ENCODE measurements at regions not wholly inside any gene's neighbourhood (a gene's known extent, or its start where the extent isn't known, plus 50 kb on each side); places are given as distances from the start of the nearest gene placed in this dataset.
"Not testable (repeated sequence)": the region's sequence is repeated elsewhere in the genome, so short reads cannot be mapped to it uniquely, and the experiment has no call there.

DNA sequence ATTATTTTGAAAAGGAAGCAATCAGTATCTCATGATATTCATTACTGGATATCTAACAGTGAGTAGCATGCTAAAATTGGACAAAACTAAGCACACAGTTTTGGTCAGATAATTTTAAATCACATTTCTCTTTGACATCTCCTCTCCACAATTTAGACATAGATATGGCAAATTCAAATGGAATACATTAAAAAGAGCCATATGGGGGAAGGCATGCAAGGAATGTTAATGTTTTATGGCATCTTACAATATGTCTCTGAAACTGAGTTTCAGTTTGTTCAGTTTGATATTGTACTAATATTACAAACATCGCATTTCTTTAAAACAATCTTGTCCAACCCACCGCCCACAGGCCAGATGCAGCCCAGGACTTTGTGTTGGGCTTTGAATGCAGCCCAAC lies 151.0 kb downstream of the HTR1A start:
- no peak overlapping the region for H2AFZ ChIP-seq (ENCODE audit: low read depth, low read length)
- no peaks in the 10 kb centered on the region for H3K9me3 ChIP-seq (ENCODE audit: low read length)
- H3K4me3 ChIP-seq (ENCODE audit: low read length): no peak overlapping the region
- no peaks in the 10 kb centered on the region for H3K27me3 ChIP-seq (ENCODE audit: insufficient read depth, low read length)
- no peaks in the 10 kb centered on the region for H3K36me3 ChIP-seq (ENCODE audit: insufficient read depth, low read length)
- no peaks in the 10 kb centered on the region for H3K4me1 ChIP-seq (ENCODE audit: insufficient read depth, low read length)

DNA sequence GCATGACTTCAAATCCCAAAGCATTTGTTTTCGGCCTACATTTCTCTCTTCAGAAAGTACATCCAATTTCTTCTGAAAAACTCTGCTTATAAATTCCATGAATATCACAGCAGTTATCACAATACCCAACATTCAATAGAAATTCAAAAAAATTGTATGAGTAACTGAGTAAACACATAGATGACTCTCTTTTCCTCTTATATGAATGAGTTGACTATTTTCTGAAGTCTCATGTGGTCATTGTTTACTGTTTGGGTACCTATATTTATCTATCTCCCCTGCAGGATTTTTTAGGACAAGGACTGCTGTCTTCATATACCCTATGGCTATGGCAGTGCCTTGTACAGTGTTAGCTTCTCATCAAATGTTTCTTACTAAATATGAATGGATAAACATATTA lies 157.1 kb downstream of the HTR1A start:
- Histone ChIP-seq H3K4me3 (ENCODE audit: low read length) (no peak overlapping the region), H3K27me3 (ENCODE audit: insufficient read depth, low read length) (no peaks in the 10 kb centered on the region), H3K4me1 (ENCODE audit: insufficient read depth, low read length) (no peaks in the 10 kb centered on the region), H2AFZ (ENCODE audit: low read depth, low read length) (no peak overlapping the region), H3K36me3 (ENCODE audit: insufficient read depth, low read length) (no peaks in the 10 kb centered on the region), H3K9me3 (ENCODE audit: low read length) (no peaks in the 10 kb centered on the region)

DNA sequence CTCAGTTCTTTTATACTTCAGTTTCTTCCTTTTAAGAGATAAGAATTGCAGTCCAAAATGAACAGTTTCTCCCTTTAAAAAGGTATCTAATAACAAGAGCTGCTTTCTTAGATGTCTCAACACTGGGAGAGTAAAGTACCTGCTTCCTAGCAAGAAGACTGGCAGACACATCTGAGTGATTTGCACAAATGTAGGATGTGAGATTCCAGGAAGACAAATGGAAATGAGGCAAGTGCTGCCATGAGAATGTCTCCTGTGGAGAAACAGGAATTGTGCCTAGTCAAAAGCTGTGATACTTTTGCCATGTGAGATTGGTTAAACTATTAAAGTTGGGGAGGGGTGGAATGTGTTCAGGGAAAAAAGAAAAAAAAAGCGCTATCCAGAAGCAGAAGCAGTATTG lies 159.1 kb downstream of the HTR1A start:
- Histone ChIP-seq H3K9me3 (ENCODE audit: low read length) (no peaks in the 10 kb centered on the region), H3K27me3 (ENCODE audit: insufficient read depth, low read length) (no peaks in the 10 kb centered on the region), H3K4me3 (ENCODE audit: low read length) (no peak overlapping the region), H3K36me3 (ENCODE audit: insufficient read depth, low read length) (no peaks in the 10 kb centered on the region), H3K4me1 (ENCODE audit: insufficient read depth, low read length) (no peaks in the 10 kb centered on the region), H2AFZ (ENCODE audit: low read depth, low read length) (no peak overlapping the region)

DNA sequence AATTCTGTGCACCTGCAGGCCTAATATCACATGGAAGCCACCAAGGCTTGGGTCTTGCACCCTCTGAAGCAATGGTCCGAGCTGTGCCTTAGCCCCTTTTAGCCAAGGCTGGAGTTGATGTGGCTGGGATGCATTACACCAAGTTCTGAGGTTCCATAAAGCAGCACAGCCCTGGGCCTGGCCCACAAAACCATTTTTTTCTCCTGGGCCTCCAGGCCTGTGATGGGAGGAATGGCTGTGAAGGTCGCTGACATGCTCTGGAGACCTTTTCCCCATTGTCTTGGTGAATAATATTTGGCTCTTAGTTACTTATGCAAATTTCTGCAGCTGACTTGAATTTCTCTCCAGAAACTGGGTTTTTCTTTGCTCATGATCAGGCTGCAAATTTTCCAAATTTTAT lies 167.3 kb downstream of the HTR1A start:
- no peak overlapping the region for H3K4me3 ChIP-seq (ENCODE audit: low read length)
- no peaks in the 10 kb centered on the region for H3K36me3 ChIP-seq (ENCODE audit: insufficient read depth, low read length)
- H2AFZ ChIP-seq (ENCODE audit: low read depth, low read length): no peak overlapping the region
- H3K9me3 ChIP-seq (ENCODE audit: low read length): no peaks in the 10 kb centered on the region
- no peaks in the 10 kb centered on the region for H3K27me3 ChIP-seq (ENCODE audit: insufficient read depth, low read length)
- H3K4me1 ChIP-seq (ENCODE audit: insufficient read depth, low read length): no peaks in the 10 kb centered on the region

DNA sequence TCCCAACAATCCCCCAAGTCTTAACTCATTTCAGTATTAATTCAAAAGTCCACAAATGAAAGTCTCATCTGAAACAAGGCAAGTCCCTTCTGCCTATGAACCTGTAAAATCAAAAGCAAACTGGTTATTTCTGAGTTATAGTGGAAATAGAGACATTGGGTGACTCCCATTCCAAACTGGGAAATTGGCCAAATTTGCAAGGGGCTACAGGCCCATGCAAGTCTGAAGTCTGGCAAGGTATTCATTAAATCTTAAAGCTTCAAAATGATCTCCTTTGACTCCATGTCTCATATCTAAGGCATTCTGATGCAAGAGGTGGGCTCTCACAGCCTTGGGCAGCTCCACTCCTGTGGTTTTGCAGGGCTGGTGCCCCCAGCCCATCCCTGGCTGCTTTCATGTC lies 167.9 kb downstream of the HTR1A start:
- no peak overlapping the region for H3K4me3 ChIP-seq (ENCODE audit: low read length)
- H2AFZ ChIP-seq (ENCODE audit: low read depth, low read length): no peak overlapping the region
- H3K9me3 ChIP-seq (ENCODE audit: low read length): no peaks in the 10 kb centered on the region
- H3K27me3 ChIP-seq (ENCODE audit: insufficient read depth, low read length): no peaks in the 10 kb centered on the region
- H3K36me3 ChIP-seq (ENCODE audit: insufficient read depth, low read length): no peaks in the 10 kb centered on the region
- H3K4me1 ChIP-seq (ENCODE audit: insufficient read depth, low read length): no peaks in the 10 kb centered on the region

DNA sequence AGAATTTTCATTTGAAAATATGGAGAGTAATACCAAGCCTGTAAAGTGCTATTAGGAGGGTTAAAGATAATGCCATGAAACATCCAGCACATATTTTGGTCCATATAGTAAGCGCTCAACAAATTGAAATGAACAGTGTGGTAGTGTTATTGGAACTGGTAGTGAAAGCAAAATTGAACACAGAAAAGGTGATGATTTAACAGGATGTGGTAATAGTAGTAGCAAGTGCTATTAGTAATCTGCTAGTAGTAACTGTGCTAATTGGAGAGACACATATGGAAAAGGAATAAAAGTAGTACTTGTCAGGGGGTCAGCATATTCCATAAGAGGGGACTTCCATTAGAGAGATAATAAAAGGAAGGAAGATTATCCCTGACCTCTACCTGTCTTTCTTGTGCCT lies 187.3 kb downstream of the HTR1A start:
- Histone ChIP-seq H3K4me3 (ENCODE audit: low read length) (no peak overlapping the region), H3K9me3 (ENCODE audit: low read length) (no peaks in the 10 kb centered on the region), H3K36me3 (ENCODE audit: insufficient read depth, low read length) (no peaks in the 10 kb centered on the region), H3K4me1 (ENCODE audit: insufficient read depth, low read length) (no peaks in the 10 kb centered on the region), H2AFZ (ENCODE audit: low read depth, low read length) (no peak overlapping the region), H3K27me3 (ENCODE audit: insufficient read depth, low read length) (no peaks in the 10 kb centered on the region)

DNA sequence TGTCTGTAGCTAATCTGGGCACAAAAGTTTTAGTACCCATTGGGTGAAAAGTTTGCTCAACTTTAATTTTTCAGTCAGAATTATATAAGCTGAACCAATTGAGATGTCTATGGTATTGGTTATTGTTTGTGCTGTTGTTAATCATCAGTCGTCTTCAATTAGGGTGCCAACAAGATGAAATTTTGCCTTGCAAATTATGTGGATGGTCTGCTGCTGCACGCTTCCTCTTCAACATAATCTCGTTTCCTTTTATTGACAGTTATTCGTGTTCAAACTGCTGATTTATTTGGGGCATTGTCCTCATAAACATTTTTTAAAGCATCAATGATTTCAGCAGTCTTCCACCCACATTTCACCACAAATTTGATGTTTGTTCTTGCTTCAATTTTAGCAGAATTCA lies 194.0 kb downstream of the HTR1A start:
- Histone ChIP-seq H3K4me1 (ENCODE audit: insufficient read depth, low read length) (no peaks in the 10 kb centered on the region), H3K4me3 (ENCODE audit: low read length) (no peak overlapping the region), H3K9me3 (ENCODE audit: low read length) (no peaks in the 10 kb centered on the region), H3K27me3 (ENCODE audit: insufficient read depth, low read length) (no peaks in the 10 kb centered on the region), H2AFZ (ENCODE audit: low read depth, low read length) (no peak overlapping the region), H3K36me3 (ENCODE audit: insufficient read depth, low read length) (no peaks in the 10 kb centered on the region)

DNA sequence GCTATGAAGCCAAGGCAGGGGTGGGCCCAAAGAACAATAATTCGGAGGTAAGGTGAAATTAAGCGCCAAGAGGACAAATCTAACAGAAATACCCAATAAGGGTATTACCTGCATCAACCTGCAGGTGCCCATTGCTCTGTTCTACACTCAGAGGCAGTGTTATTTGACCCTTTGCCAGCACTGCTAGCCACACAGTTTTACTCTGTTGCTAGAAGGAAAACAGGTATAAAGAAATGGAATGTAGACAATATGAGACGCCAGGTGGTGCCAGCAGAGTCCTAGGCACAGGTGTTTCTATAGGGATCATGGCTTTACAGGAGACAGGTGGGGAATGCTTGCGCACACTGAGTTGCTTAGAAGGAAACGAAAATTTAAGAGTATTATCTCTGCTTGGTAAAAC lies 201.3 kb downstream of the HTR1A start:
- Histone ChIP-seq H3K4me3 (ENCODE audit: low read length) (no peak overlapping the region), H2AFZ (ENCODE audit: low read depth, low read length) (no peak overlapping the region)

DNA sequence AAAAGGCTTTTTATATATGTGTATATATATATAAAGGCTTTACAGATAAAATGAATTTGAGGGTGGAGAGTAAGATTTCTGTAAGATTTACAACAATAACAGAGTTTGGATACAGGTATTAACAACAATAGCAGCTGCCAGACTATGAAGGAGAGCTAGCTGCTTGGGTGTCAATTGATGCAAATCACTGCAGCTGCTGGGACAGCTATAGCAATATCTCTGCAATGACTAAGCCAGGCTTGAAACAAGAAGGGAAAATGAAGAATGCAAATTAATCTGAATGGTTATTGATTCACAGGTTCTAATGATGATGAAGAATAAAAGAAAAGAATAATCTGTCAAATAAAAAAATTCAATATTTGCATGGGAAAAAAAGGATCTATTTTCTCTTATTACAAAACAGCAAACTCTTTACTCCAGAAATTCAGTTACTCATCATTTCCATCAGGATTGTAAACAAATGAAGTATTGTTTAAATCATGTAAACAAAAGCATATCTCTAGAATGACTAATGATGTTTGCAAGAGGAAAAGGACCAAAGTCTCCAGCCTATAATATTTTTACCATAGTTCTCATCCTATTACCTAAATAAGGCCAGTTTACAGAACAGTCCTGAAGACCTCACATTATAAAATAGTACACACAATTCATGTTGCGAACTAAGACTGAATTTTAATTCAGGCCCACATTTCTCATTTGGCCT lies 219.0 kb downstream of the HTR1A start:
- no peaks in the 10 kb centered on the region for H3K4me1 ChIP-seq (ENCODE audit: insufficient read depth, low read length)

More for the DNA sequence above, 201.3 kb downstream of the HTR1A start:
- Histone ChIP-seq H3K4me1 (ENCODE audit: insufficient read depth, low read length) (no peaks in the 10 kb centered on the region), H3K9me3 (ENCODE audit: low read length) (no peaks in the 10 kb centered on the region), H3K36me3 (ENCODE audit: insufficient read depth, low read length) (no peaks in the 10 kb centered on the region), H3K27me3 (ENCODE audit: insufficient read depth, low read length) (no peaks in the 10 kb centered on the region)

DNA sequence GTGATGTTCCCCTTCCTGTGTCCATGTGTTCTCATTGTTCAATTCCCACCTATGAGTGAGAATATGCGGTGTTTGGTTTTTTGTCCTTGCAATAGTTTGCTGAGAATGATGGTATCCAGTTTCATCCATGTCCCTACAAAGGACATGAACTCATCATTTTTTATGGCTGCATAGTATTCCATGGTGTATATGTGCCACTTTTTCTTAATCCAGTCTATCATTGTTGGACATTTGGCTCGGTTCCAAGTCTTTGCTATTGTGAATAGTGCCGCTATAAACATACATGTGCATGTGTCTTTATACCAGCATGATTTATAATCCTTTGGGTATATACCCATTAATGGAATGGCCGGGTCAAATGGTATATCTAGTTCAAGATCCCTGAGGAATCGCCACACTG lies 229.4 kb downstream of the HTR1A start:
- H3K4me1 ChIP-seq (ENCODE audit: insufficient read depth, low read length); H2AFZ ChIP-seq (ENCODE audit: low read depth, low read length); H3K27me3 ChIP-seq (ENCODE audit: insufficient read depth, low read length); H3K9me3 ChIP-seq (ENCODE audit: low read length); H3K36me3 ChIP-seq (ENCODE audit: insufficient read depth, low read length); H3K4me3 ChIP-seq (ENCODE audit: low read length): not testable (repeated sequence)

More for the DNA sequence above, 219.0 kb downstream of the HTR1A start:
- no peaks in the 10 kb centered on the region for H3K27me3 ChIP-seq (ENCODE audit: insufficient read depth, low read length)
- no peak overlapping the region for H3K4me3 ChIP-seq (ENCODE audit: low read length)
- H3K36me3 ChIP-seq (ENCODE audit: insufficient read depth, low read length): no peaks in the 10 kb centered on the region
- H2AFZ ChIP-seq (ENCODE audit: low read depth, low read length): no peak overlapping the region
- H3K9me3 ChIP-seq (ENCODE audit: low read length): no peaks in the 10 kb centered on the region

DNA sequence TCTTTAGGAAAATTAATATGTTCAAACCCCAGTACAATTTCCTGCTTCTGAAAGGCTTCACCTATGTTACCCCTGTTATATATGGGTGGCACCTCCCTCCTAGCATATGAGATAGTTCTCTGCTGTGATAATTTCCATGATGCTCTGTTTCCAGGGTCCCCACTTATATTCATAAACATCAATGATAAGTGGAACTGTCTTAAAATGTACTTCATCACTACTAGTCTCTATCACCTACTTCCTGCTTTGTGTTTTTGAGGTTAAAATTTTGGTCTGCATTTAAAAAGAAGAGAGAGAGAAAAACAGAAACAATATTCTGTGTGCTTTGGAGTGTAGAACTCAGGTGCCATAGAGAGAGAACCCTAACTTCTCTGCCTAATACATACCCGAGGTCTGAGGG lies 234.7 kb downstream of the HTR1A start:
- H3K4me1 ChIP-seq (ENCODE audit: insufficient read depth, low read length): no peaks in the 10 kb centered on the region
- H3K9me3 ChIP-seq (ENCODE audit: low read length): no peaks in the 10 kb centered on the region
- no peaks in the 10 kb centered on the region for H3K36me3 ChIP-seq (ENCODE audit: insufficient read depth, low read length)
- no peak overlapping the region for H3K4me3 ChIP-seq (ENCODE audit: low read length)
- H3K27me3 ChIP-seq (ENCODE audit: insufficient read depth, low read length): no peaks in the 10 kb centered on the region
- H2AFZ ChIP-seq (ENCODE audit: low read depth, low read length): no peak overlapping the region

DNA sequence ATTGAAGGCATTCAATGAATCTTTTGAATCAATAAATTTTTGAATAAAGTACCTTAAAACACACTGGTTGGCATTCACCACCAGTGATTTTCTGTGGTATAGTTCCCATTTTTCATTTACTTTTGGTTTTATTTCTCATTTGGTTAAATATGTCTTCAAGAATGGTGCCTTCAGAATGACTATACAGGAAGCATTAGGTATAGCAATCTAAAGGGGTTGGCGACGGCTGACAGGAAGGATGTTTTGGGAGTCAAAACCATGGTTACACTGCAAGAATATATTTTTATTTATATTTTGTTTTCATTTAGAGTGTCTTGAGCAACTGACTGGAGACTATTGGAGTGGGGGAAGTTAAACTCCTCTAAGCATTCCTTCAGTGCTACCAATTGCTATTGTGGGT lies 235.7 kb downstream of the HTR1A start:
- Histone ChIP-seq H3K36me3 (ENCODE audit: insufficient read depth, low read length) (no peaks in the 10 kb centered on the region), H3K4me1 (ENCODE audit: insufficient read depth, low read length) (no peaks in the 10 kb centered on the region), H3K4me3 (ENCODE audit: low read length) (no peak overlapping the region), H2AFZ (ENCODE audit: low read depth, low read length) (no peak overlapping the region), H3K9me3 (ENCODE audit: low read length) (no peaks in the 10 kb centered on the region), H3K27me3 (ENCODE audit: insufficient read depth, low read length) (no peaks in the 10 kb centered on the region)

DNA sequence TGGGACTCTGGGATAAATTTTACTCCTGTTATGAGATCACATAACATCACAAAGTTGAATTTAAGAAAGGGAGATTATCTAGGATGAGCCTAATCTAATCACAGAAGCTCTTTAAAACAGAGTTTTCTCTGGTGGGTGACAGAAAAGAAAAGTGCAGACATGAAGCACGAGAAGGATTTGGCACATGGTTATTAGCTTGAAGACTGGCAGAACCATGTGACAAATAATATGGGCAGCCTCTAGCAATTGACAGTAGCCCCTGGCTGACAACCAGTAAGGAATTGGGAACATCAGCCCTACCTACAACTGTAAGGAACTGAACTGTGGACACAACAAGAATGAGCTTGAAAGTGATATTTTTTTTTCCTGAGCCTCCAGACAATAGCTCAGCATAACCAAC lies 243.1 kb downstream of the HTR1A start:
- H3K4me1 ChIP-seq (ENCODE audit: insufficient read depth, low read length): no peaks in the 10 kb centered on the region
- no peak overlapping the region for H3K4me3 ChIP-seq (ENCODE audit: low read length)
- no peaks in the 10 kb centered on the region for H3K36me3 ChIP-seq (ENCODE audit: insufficient read depth, low read length)
- H3K9me3 ChIP-seq (ENCODE audit: low read length): no peaks in the 10 kb centered on the region
- no peak overlapping the region for H2AFZ ChIP-seq (ENCODE audit: low read depth, low read length)
- H3K27me3 ChIP-seq (ENCODE audit: insufficient read depth, low read length): no peaks in the 10 kb centered on the region

DNA sequence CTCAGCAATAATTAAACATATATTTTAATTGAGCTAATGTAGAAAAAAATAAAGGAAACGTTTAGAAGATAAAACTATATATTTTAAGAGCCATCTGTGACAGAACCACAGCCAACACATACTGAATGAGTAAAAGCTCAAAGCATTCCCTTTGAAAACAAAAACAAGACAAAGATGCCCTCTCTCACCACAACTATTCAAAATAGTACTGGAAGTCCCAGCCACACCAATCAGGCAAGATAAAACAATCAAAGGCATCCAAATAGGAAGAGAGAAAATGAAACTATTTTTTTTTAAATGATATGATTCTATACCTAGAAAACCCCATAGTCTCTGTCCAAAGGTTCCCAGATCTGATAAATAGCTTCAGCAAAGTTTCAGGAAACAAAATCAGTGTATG lies 262.0 kb downstream of the HTR1A start:
- H3K9me3 ChIP-seq (ENCODE audit: low read length): no peaks in the 10 kb centered on the region
- no peak overlapping the region for H2AFZ ChIP-seq (ENCODE audit: low read depth, low read length)
- no peaks in the 10 kb centered on the region for H3K27me3 ChIP-seq (ENCODE audit: insufficient read depth, low read length)
- no peaks in the 10 kb centered on the region for H3K36me3 ChIP-seq (ENCODE audit: insufficient read depth, low read length)
- H3K4me3 ChIP-seq (ENCODE audit: low read length): no peak overlapping the region
- H3K4me1 ChIP-seq (ENCODE audit: insufficient read depth, low read length): no peaks in the 10 kb centered on the region

Measured in neuron (in vitro differentiated cells).